ENCODE measurements at regions not wholly inside any gene's neighbourhood (a gene's known extent, or its start where the extent isn't known, plus 50 kb on each side); places are given as distances from the start of the nearest gene placed in this dataset.

- no peak for DNase-seq
Observed at GRCh38 chr11:95717314-95717713, 72.3 kb downstream of the FAM76B start.

GRCh38 chr11:95716266-95716665, 73.3 kb downstream of the FAM76B start:
- DNase-seq = no peak

- DNase-seq = peak; percentile 68
Observed at GRCh38 chr11:95715777-95716241, 73.8 kb downstream of the FAM76B start.

- DNase-seq = no peak
Observed at GRCh38 chr11:95714843-95715776, 74.5 kb downstream of the FAM76B start.

DNA sequence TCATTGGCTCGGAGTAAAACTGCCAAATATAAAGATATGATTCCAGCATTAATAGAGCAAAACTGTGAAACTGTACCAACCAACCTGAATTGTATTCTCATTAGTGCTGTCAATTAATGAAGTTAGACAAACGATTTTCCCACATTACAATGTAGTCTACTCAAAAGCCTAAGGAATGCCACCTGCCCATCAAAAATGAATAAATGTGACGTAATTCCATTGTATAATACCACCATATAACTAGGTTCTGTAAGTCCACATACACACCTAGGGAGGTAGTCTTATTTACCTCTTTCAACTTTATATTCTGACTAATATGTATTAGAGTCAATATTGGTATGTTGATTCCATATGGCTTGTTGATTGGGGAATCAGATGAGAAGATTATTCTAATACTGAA, 76.2 kb downstream of the FAM76B start:
- no peak for DNase-seq

DNA sequence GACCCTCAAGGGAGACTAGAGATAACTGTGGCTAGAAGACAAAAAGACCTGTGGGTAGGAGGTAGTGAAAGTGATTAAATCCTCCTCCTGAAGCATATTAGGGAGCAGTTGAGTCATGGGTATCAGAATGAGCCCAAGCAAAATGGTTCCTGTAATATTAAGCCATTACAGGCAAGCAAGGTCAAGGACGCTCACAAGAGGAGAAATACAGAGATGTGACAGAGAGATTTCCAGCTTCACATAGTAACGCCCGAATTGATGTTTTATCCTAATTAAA, 77.7 kb downstream of the FAM76B start:
- no peak for DNase-seq

- DNase-seq = no peak
Observed at GRCh38 chr11:95711162-95711944, 78.2 kb downstream of the FAM76B start.

DNA sequence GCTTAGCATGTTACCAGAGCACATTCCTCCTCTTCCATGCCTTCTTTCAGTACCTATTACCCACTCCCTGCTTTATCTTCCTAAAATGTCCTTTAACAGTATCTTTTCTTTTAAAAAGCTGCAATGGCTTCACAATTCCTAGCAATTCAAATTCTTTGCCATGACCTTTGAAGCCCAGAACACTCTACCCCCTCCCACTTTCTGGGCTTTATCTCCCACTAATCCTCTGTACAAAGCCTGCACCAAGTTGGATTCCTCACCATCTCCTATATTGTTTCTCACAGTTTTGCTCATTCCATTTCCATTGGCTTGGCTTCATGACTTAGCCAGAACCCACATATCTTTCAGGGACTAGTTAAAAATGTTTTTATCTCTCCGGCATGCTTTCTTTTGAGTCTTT, 80.9 kb downstream of the FAM76B start:
- DNase-seq = no peak

GRCh38 chr11:95706974-95707387, 82.6 kb downstream of the FAM76B start:
- no peak for DNase-seq

GRCh38 chr11:95705485-95706124, 84.0 kb downstream of the FAM76B start:
- DNase-seq = peak; percentile 89

GRCh38 chr11:95704865-95705264, 84.7 kb downstream of the FAM76B start:
- DNase-seq = no peak

GRCh38 chr11:95703049-95703448, 86.5 kb downstream of the FAM76B start:
- DNase-seq = no peak

DNA sequence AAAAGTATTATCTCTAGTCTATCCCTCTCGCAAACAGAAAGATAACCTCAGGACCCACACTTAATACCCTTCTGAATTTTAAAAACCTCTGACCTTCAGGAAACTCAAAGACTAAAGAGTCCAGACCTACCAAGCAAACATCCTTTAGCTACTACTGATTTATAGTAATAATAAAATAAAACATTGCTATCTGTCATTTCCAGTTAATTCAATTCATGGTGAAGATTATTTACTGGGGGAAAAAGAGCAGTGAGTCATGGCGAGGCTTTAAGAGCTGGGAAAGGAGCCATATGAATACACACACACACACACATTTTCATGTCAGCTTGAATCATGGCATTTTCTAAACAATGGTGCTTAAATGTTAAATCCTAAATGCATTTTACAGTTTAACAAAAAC, 87.1 kb downstream of the FAM76B start:
- DNase-seq = no peak

DNA sequence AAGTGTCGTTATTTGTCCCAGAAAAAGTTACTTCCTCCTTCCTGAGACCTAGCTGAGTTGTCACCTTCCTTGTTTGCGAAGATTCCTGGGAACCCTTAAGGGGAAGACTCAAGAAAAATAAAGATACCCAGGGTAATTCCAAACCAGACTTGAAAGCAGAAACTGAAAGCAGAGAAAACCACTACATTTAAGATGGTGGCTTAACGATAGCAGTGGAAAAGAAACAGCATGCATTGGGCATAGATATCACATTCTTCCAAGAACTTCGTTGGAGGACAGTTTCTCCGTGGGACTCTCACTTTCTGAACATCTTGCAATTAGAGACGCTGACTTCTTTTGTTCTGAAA, 89.1 kb downstream of the FAM76B start:
- no peak for DNase-seq

- DNase-seq = no peak
Observed at GRCh38 chr11:95699631-95700470, 89.7 kb downstream of the FAM76B start.

GRCh38 chr11:95698676-95699557, 90.7 kb downstream of the FAM76B start:
- no peak for DNase-seq

DNA sequence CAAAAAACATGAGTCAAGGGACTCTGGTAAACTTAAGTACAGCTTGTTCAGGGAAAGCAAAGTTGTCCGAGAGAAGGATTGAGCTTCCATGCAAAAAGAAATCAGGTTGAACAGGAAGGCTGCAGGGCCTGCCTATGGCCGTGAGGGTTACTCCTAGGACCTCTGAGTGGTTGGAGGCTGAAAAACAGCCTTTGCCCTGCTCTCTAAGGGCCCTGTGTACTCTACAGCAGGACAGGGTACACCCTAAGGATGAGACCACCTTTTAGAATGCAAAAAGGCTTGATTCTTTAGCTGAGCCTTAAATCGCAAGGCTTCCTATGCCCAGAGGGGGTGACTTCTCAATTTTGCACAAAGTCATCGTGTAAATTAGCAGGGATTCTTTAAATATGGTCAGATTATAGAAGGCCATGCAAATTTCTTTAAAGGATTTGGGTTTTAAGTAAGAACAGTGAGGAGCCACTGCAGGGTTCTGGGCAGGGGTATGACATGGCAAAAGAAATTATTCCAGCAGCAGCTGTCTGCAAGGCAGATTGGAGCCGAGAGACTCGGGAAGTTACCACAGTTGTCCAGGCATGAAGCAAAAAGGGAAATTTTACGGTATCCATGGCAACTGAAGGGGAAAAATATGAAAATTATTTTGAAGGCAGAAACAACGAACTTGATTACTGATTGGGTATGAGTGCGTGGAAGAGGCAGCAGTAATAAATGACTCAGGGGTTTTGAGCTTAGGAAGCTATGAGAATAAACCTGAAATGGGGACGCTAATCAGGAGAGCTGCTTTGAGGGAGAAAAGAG, 91.8 kb downstream of the FAM76B start:
- DNase-seq = no peak

GRCh38 chr11:95695181-95695580, 94.4 kb downstream of the FAM76B start:
- DNase-seq = no peak

- no peak for DNase-seq
Observed at GRCh38 chr11:95693298-95693697, 96.3 kb downstream of the FAM76B start.

- DNase-seq = no peak
Observed at GRCh38 chr11:95692526-95693260, 96.9 kb downstream of the FAM76B start.

Data from stimulated activated CD4-positive, alpha-beta T cell treated with anti-CD3 and anti-CD28 coated beads, Interleukin-15, amount 100 ng/mL, for 24 hours (primary cell).